ENCODE measurements at regions not wholly inside any gene's neighbourhood (a gene's known extent, or its start where the extent isn't known, plus 50 kb on each side); places are given as distances from the start of the nearest gene placed in this dataset.

DNA sequence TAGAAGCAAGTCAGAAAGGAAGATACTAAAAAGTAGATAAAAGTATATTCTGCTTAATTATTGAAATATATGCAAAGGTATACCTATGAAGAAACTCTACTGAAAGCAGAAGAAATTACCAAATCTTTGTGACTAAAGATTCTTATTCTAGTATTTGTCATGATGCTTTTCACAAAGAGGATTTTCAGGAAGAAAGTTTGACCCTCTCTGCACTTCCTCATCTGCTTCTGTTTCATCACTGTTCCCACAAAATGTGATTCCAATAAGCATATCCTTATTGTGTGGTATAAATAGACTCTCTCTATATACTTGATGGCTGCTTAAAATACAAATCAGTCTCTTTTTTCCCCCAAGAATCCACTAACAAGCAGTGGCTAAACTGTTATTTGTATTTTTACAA lies 2139.6 kb upstream of the ACO1 start:
- H2AFZ ChIP-seq (ENCODE audit: low read depth, low read length), result no peak overlapping the region
- H4K8ac ChIP-seq (ENCODE audit: low read length), result no peak overlapping the region
- no peak overlapping the region for H2AK5ac ChIP-seq (ENCODE audit: low read length, severe bottlenecking)
- no peak overlapping the region for H3K18ac ChIP-seq (ENCODE audit: low read depth in 1 of 2, low read length in 2 of 2)
- H3K4ac ChIP-seq (ENCODE audit: low read depth in 1 of 2, low read length in 2 of 2), result no peak overlapping the region
- no peak overlapping the region for H2BK12ac ChIP-seq (ENCODE audit: low read length in 2 of 2)
- H3K23ac ChIP-seq (ENCODE audit: low read length in 2 of 2), result no peak overlapping the region
- H3K4me2 ChIP-seq (ENCODE audit: low read length, poor library complexity, severe bottlenecking), result no peak overlapping the region
- H3K4me3 ChIP-seq (ENCODE audit: insufficient read depth in 1 of 2, low read depth in 1 of 2, low read length in 2 of 2), result no peak overlapping the region
- H3K27ac ChIP-seq (ENCODE audit: low read length, poor library complexity, severe bottlenecking), result no peak overlapping the region
- no peak for DNase-seq
- no peaks in the 10 kb centered on the region for H3K27me3 ChIP-seq (ENCODE audit: control insufficient read depth in 1 of 2, insufficient read depth in 1 of 2, low read length in 2 of 2)
- no peak overlapping the region for H2BK5ac ChIP-seq (ENCODE audit: low read depth, low read length, poor library complexity, severe bottlenecking)
- no peaks in the 10 kb centered on the region for H3K79me1 ChIP-seq (replicated peaks; ENCODE audit: low read length, poor library complexity, severe bottlenecking)
- no peak overlapping the region for H2BK120ac ChIP-seq (ENCODE audit: low read depth, low read length)
- no peak overlapping the region for H3K9ac ChIP-seq (ENCODE audit: low read length)
- no peak overlapping the region for H3K14ac ChIP-seq (ENCODE audit: low read length in 2 of 2)
- H3K36me3 ChIP-seq (ENCODE audit: control insufficient read depth in 1 of 2, insufficient read depth in 2 of 2, low read depth in 1 of 2, low read length in 2 of 2), result no peaks in the 10 kb centered on the region
- no peaks in the 10 kb centered on the region for H3K9me3 ChIP-seq (ENCODE audit: control insufficient read depth, low read length)
- H2BK15ac ChIP-seq (ENCODE audit: low read depth, poor library complexity, severe bottlenecking), result no peak overlapping the region
- H4K91ac ChIP-seq (ENCODE audit: low read length), result no peak overlapping the region
- no peaks in the 10 kb centered on the region for H3K4me1 ChIP-seq (ENCODE audit: control insufficient read depth, insufficient read depth, low read depth, low read length)

DNA sequence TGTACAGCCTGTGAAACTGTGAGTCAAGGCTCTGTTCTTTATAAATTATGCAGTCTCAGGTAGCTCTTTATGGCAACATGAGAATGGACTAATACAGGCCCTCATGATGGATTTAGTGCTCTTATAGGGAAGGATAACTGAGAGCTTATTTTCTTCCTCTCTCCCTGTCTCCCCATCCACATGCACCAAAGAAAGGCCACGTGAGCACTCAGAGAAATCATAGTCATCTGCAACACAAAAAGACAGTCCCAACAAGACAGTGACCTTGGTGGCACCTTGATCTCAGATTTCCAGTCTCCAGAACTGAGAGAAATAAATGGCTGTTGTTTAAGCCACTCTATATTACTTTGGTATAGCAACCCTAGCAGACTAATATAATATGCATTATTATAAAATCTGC lies 2133.6 kb upstream of the ACO1 start:
- no peak overlapping the region for H3K4ac ChIP-seq (ENCODE audit: low read depth in 1 of 2, low read length in 2 of 2)
- no peak overlapping the region for H2BK12ac ChIP-seq (ENCODE audit: low read length in 2 of 2)
- H3K27me3 ChIP-seq (ENCODE audit: control insufficient read depth in 1 of 2, insufficient read depth in 1 of 2, low read length in 2 of 2), result no peaks in the 10 kb centered on the region
- H3K14ac ChIP-seq (ENCODE audit: low read length in 2 of 2), result no peak overlapping the region
- H3K18ac ChIP-seq (ENCODE audit: low read depth in 1 of 2, low read length in 2 of 2), result no peak overlapping the region
- H2AFZ ChIP-seq (ENCODE audit: low read depth, low read length), result no peak overlapping the region
- no peak overlapping the region for H2BK5ac ChIP-seq (ENCODE audit: low read depth, low read length, poor library complexity, severe bottlenecking)
- no peak overlapping the region for H2AK5ac ChIP-seq (ENCODE audit: low read length, severe bottlenecking)
- H4K8ac ChIP-seq (ENCODE audit: low read length), result no peak overlapping the region
- no peak overlapping the region for H3K4me3 ChIP-seq (ENCODE audit: insufficient read depth in 1 of 2, low read depth in 1 of 2, low read length in 2 of 2)
- H2BK120ac ChIP-seq (ENCODE audit: low read depth, low read length), result no peak overlapping the region
- H3K27ac ChIP-seq (ENCODE audit: low read length, poor library complexity, severe bottlenecking), result no peak overlapping the region
- H3K9ac ChIP-seq (ENCODE audit: low read length), result no peak overlapping the region
- H3K4me1 ChIP-seq (ENCODE audit: control insufficient read depth, insufficient read depth, low read depth, low read length), result no peaks in the 10 kb centered on the region
- no peaks in the 10 kb centered on the region for H3K36me3 ChIP-seq (ENCODE audit: control insufficient read depth in 1 of 2, insufficient read depth in 2 of 2, low read depth in 1 of 2, low read length in 2 of 2)
- WGBS, result 15% methylated on average over 1 of the region's 1 CpG
- no peak overlapping the region for H4K91ac ChIP-seq (ENCODE audit: low read length)
- no peak for DNase-seq
- no peak overlapping the region for H3K23ac ChIP-seq (ENCODE audit: low read length in 2 of 2)
- no peaks in the 10 kb centered on the region for H3K9me3 ChIP-seq (ENCODE audit: control insufficient read depth, low read length)
- H3K4me2 ChIP-seq (ENCODE audit: low read length, poor library complexity, severe bottlenecking), result no peak overlapping the region
- H3K79me1 ChIP-seq (replicated peaks; ENCODE audit: low read length, poor library complexity, severe bottlenecking), result no peaks in the 10 kb centered on the region
- H2BK15ac ChIP-seq (ENCODE audit: low read depth, poor library complexity, severe bottlenecking), result no peak overlapping the region

DNA sequence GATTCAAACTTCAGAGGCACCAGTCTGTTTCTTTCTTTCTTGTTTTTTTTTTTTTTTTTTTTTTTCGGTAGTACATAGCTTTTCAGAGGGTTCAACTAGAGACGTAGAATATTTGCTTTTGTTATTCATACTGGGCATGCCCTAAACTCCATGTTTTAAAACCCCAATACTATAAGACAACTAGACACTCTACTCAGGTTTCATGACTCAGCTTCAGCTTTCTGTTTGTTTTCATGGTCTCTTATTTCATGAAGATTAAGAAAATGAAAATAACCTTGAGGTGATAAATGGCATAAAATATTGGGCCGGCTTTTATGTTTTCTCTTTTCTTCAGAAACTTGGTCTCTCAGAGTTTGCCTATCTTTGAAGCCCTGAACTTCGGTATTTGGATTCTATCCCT lies 2126.3 kb upstream of the ACO1 start:
- no peak overlapping the region for H2BK12ac ChIP-seq (ENCODE audit: low read length in 2 of 2)
- no peak overlapping the region for H3K4me3 ChIP-seq (ENCODE audit: insufficient read depth in 1 of 2, low read depth in 1 of 2, low read length in 2 of 2)
- no peak overlapping the region for H3K14ac ChIP-seq (ENCODE audit: low read length in 2 of 2)
- no peak for DNase-seq
- H2AK5ac ChIP-seq (ENCODE audit: low read length, severe bottlenecking), result no peak overlapping the region
- no peak overlapping the region for H2BK15ac ChIP-seq (ENCODE audit: low read depth, poor library complexity, severe bottlenecking)
- no peak overlapping the region for H4K91ac ChIP-seq (ENCODE audit: low read length)
- H3K27me3 ChIP-seq (ENCODE audit: control insufficient read depth in 1 of 2, insufficient read depth in 1 of 2, low read length in 2 of 2), result no peaks in the 10 kb centered on the region
- H3K18ac ChIP-seq (ENCODE audit: low read depth in 1 of 2, low read length in 2 of 2), result no peak overlapping the region
- WGBS, result 91% methylated on average over 1 of the region's 4 CpGs
- H3K4ac ChIP-seq (ENCODE audit: low read depth in 1 of 2, low read length in 2 of 2), result no peak overlapping the region
- H4K8ac ChIP-seq (ENCODE audit: low read length), result no peak overlapping the region
- H2BK5ac ChIP-seq (ENCODE audit: low read depth, low read length, poor library complexity, severe bottlenecking), result no peak overlapping the region
- no peak overlapping the region for H3K9ac ChIP-seq (ENCODE audit: low read length)
- H3K36me3 ChIP-seq (ENCODE audit: control insufficient read depth in 1 of 2, insufficient read depth in 2 of 2, low read depth in 1 of 2, low read length in 2 of 2), result no peaks in the 10 kb centered on the region
- H3K79me1 ChIP-seq (replicated peaks; ENCODE audit: low read length, poor library complexity, severe bottlenecking), result no peaks in the 10 kb centered on the region
- H3K23ac ChIP-seq (ENCODE audit: low read length in 2 of 2), result no peak overlapping the region
- no peak overlapping the region for H2BK120ac ChIP-seq (ENCODE audit: low read depth, low read length)
- no peak overlapping the region for H3K4me2 ChIP-seq (ENCODE audit: low read length, poor library complexity, severe bottlenecking)
- H3K27ac ChIP-seq (ENCODE audit: low read length, poor library complexity, severe bottlenecking), result no peak overlapping the region
- H2AFZ ChIP-seq (ENCODE audit: low read depth, low read length), result no peak overlapping the region
- H3K4me1 ChIP-seq (ENCODE audit: control insufficient read depth, insufficient read depth, low read depth, low read length), result no peaks in the 10 kb centered on the region
- H3K9me3 ChIP-seq (ENCODE audit: control insufficient read depth, low read length), result peaks cover 20% of the 10 kb centered on the region

DNA sequence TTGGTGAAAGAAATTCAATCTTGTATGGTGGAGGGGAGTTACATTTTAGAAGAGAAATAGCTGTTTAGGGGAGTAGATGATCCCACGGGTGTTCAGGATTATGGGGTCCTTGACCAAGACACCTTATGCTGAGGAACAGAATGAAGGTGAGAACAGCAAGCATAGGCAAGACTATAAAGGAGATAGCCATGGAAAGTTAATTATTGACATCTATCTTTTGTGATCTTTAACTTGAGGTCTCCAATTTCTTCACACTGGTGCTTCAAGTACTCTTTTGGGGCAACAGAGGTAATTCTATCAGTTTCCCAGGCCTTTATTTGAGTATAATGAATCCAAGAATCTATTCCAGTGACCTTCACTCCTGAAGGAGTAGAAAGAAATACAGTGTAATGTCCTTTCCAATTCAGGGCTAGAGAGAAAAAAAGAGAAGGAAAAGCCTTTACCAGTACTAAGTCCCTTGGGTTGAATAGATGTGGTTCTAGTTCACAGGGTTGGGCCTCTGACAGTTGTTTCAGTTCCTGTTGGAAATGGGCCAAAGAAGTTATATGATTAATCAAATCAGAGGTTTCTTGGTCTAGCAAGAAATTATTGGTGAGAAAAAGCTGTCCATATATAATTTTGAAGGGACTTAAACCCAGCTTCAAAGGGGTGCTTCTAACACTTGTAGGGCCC lies 2104.1 kb upstream of the ACO1 start:
- Histone ChIP-seq H3K9ac (ENCODE audit: low read length) (no peak overlapping the region), H3K14ac (ENCODE audit: low read length in 2 of 2) (no peak overlapping the region), H3K27ac (ENCODE audit: low read length, poor library complexity, severe bottlenecking) (no peak overlapping the region), H2BK5ac (ENCODE audit: low read depth, low read length, poor library complexity, severe bottlenecking) (no peak overlapping the region), H2BK120ac (ENCODE audit: low read depth, low read length) (no peak overlapping the region), H2BK15ac (ENCODE audit: low read depth, poor library complexity, severe bottlenecking) (no peak overlapping the region), H3K4me1 (ENCODE audit: control insufficient read depth, insufficient read depth, low read depth, low read length) (no peaks in the 10 kb centered on the region), H3K4me2 (ENCODE audit: low read length, poor library complexity, severe bottlenecking) (no peak overlapping the region), H3K36me3 (ENCODE audit: control insufficient read depth in 1 of 2, insufficient read depth in 2 of 2, low read depth in 1 of 2, low read length in 2 of 2) (no peaks in the 10 kb centered on the region), H2AK5ac (ENCODE audit: low read length, severe bottlenecking) (no peak overlapping the region), H3K27me3 (ENCODE audit: control insufficient read depth in 1 of 2, insufficient read depth in 1 of 2, low read length in 2 of 2) (no peaks in the 10 kb centered on the region), H2BK12ac (ENCODE audit: low read length in 2 of 2) (no peak overlapping the region), H3K9me3 (ENCODE audit: control insufficient read depth, low read length) (peaks cover 13% of the 10 kb centered on the region), H3K4me3 (ENCODE audit: insufficient read depth in 1 of 2, low read depth in 1 of 2, low read length in 2 of 2) (no peak overlapping the region), H4K91ac (ENCODE audit: low read length) (no peak overlapping the region), H3K79me1 (replicated peaks; ENCODE audit: low read length, poor library complexity, severe bottlenecking) (no peaks in the 10 kb centered on the region), H4K8ac (ENCODE audit: low read length) (no peak overlapping the region), H3K18ac (ENCODE audit: low read depth in 1 of 2, low read length in 2 of 2) (no peak overlapping the region), H3K4ac (ENCODE audit: low read depth in 1 of 2, low read length in 2 of 2) (no peak overlapping the region), H3K23ac (ENCODE audit: low read length in 2 of 2) (no peak overlapping the region), H2AFZ (ENCODE audit: low read depth, low read length) (no peak overlapping the region)
- DNase-seq, result no peak
- WGBS, result 87% methylated on average over 1 of the region's 1 CpG
